Endothelial cell of umbilical vein (primary cell): ENCODE measurements at regions not wholly inside any gene's neighbourhood (a gene's known extent, or its start where the extent isn't known, plus 50 kb on each side); places are given as distances from the start of the nearest gene placed in this dataset.

ENCODE experiments used
- BruUV-seq: library from RNA; stranded (reverse); fragments of 400-500 nt; replicated peaks from 2 replicates; lab custom pipeline; 2021; lab: Mats Ljungman, UMichigan
- CTCF ChIA-PET: fragments of 300-600, 350-600 bp; sonication (Branson Sonifier 250); formaldehyde crosslinking; loops from one replicate; lab custom pipeline; 2021; ENCODE audit warnings: antibody characterized with exemption, inconsistent platforms; lab: Charles Lee
- POLR2A ChIA-PET: fragments of 300-600, 350-600 bp; sonication (Branson Sonifier 250); formaldehyde crosslinking; loops from one replicate; lab custom pipeline; 2021; ENCODE audit warnings: antibody characterized with exemption, inconsistent platforms; lab: Charles Lee
- DNase-seq: peaks from one replicate; pipeline ENCODE4 v3.0.0-alpha.2; 2011; ENCODE audit warnings: low read depth, low spot score
- FAIRE-seq: peaks from 2 replicates; lab custom pipeline; 2011; peaks lifted over from hg19 to GRCh38; lab: Jason Lieb, UNC
- H2AFZ ChIP-seq: 2 replicates; pipeline ENCODE4 v1.6.0; 2012; ENCODE audit warnings: low read depth, low read length, control low read depth, inconsistent platforms
- H3K27ac ChIP-seq: 2 replicates; pipeline ENCODE4 v1.5.1; 2011; ENCODE audit warnings: low read depth, mild to moderate bottlenecking, control low read depth, low read length, moderate library complexity; ENCODE audit not compliant: insufficient read depth
- H3K27me3 ChIP-seq, 2 experiments: 2 replicates each; pipeline versions ENCODE4 v1.6.0 to v1.6.1; 2011; ENCODE audit warnings: low read length in 2 of 2, mixed read lengths in 1 of 2; ENCODE audit not compliant: control insufficient read depth in 2 of 2, insufficient read depth in 2 of 2
- H3K36me3 ChIP-seq, 2 experiments: 2 replicates in 1 of 2; 3 replicates in 1 of 2; pipeline ENCODE4 v1.5.1; 2011; ENCODE audit warnings: low read length in 2 of 2, mild to moderate bottlenecking in 1 of 2, moderate library complexity in 1 of 2; ENCODE audit not compliant: control insufficient read depth in 2 of 2, insufficient read depth in 2 of 2; ENCODE audit errors: extremely low read depth in 1 of 2
- H3K4me1 ChIP-seq: 3 replicates; pipeline ENCODE4 v1.5.1; 2011; ENCODE audit warnings: mild to moderate bottlenecking, low read length; ENCODE audit not compliant: control insufficient read depth, insufficient read depth; ENCODE audit errors: extremely low read depth
- H3K4me2 ChIP-seq: 2 replicates; pipeline ENCODE4 v1.6.1; 2011; ENCODE audit warnings: low read length, control low read depth, mixed read lengths; ENCODE audit not compliant: insufficient read depth
- H3K4me3 ChIP-seq, 3 experiments: fragments of 200-600 bp in 1 of 3; sonication (generic), shearing (Covaris generic) in 1 of 3; replicated peaks in 1 of 3; 2 replicates each; pipeline ENCODE4 v1.5.1; 2011 to 2016; ENCODE audit warnings: control low read depth in 3 of 3, low read length in 3 of 3, mild to moderate bottlenecking in 2 of 3, inconsistent platforms in 1 of 3, low read depth in 1 of 3, moderate library complexity in 1 of 3; ENCODE audit not compliant: insufficient read depth in 1 of 3
- H3K79me2 ChIP-seq: 2 replicates; pipeline ENCODE4 v1.6.0; 2012; ENCODE audit warnings: low read length, inconsistent platforms; ENCODE audit not compliant: control insufficient read depth, insufficient read depth
- H3K9ac ChIP-seq: replicated peaks from 2 replicates; pipeline ENCODE3; 2011; ENCODE audit warnings: low read length, control low read depth; ENCODE audit not compliant: insufficient read depth; ENCODE audit errors: extremely low read depth
- H3K9me1 ChIP-seq: replicated peaks from 3 replicates; pipeline ENCODE4 v1.6.0; 2011; ENCODE audit warnings: mild to moderate bottlenecking, low read length; ENCODE audit not compliant: control insufficient read depth, insufficient read depth; ENCODE audit errors: extremely low read depth
- H3K9me3 ChIP-seq: replicated peaks from 2 replicates; pipeline ENCODE4 v1.5.1; 2012; ENCODE audit warnings: low read length, inconsistent platforms; ENCODE audit not compliant: control insufficient read depth, insufficient read depth
- H4K20me1 ChIP-seq: replicated peaks from 2 replicates; pipeline ENCODE3; 2011; ENCODE audit warnings: mild to moderate bottlenecking, low read length; ENCODE audit not compliant: control insufficient read depth, insufficient read depth; ENCODE audit errors: extremely low read depth
- CTCF ChIP-seq, 2 donors: IDR thresholded peaks; 1 replicate in 1 of 2; 2 replicates in 1 of 2; pipeline ENCODE4 v1.5.1; 2011; ENCODE audit warnings: low read length in 2 of 2, mild to moderate bottlenecking in 2 of 2, moderate library complexity in 2 of 2, control low read depth in 1 of 2, inconsistent platforms in 1 of 2, low read depth in 1 of 2; ENCODE audit not compliant: insufficient read depth in 1 of 2; ENCODE audit errors: extremely low read depth in 1 of 2
- EZH2 ChIP-seq: IDR thresholded peaks from 2 replicates; pipeline ENCODE4 v1.6.1; 2012; ENCODE audit warnings: borderline replicate concordance, low read depth, mild to moderate bottlenecking, moderate library complexity, low read length, inconsistent platforms; ENCODE audit not compliant: severe bottlenecking
- FOS ChIP-seq: IDR thresholded peaks from 2 replicates; pipeline ENCODE4 v1.6.1; 2011; ENCODE audit warnings: mild to moderate bottlenecking, low read length, moderate library complexity, borderline replicate concordance; ENCODE audit not compliant: insufficient read depth
- GATA2 ChIP-seq: IDR thresholded peaks from 2 replicates; pipeline ENCODE4 v1.7.0; 2011; ENCODE audit warnings: low read depth, mild to moderate bottlenecking, moderate library complexity, mixed read lengths, low read length; ENCODE audit not compliant: insufficient read length, insufficient read depth
- JUN ChIP-seq: IDR thresholded peaks from 2 replicates; pipeline ENCODE4 v1.6.1; 2011; ENCODE audit warnings: borderline replicate concordance, low read depth; ENCODE audit not compliant: insufficient read length, insufficient read depth
- MAX ChIP-seq: IDR thresholded peaks from 2 replicates; pipeline ENCODE4 v1.6.1; 2011; ENCODE audit not compliant: insufficient read depth, insufficient read length
- MYC ChIP-seq: IDR thresholded peaks from one replicate; pipeline ENCODE4 v1.6.1; 2011; ENCODE audit warnings: mild to moderate bottlenecking, low read depth, low read length
- POLR2A ChIP-seq: IDR thresholded peaks from 2 replicates; pipeline ENCODE4 v1.6.1; 2012; ENCODE audit warnings: low read depth, mild to moderate bottlenecking, control low read depth, low read length
- POLR2AphosphoS5 ChIP-seq: IDR thresholded peaks from 2 replicates; pipeline ENCODE4 v1.6.1; 2012; ENCODE audit warnings: low read depth, mild to moderate bottlenecking, control low read depth, low read length, moderate library complexity; ENCODE audit not compliant: insufficient read depth
- dilution Hi-C: fragments of 300-500 bp; cut with MboI; formaldehyde crosslinking; loops from one replicate; pipeline ENCODE4 v1.15.0; 2019; ENCODE audit warnings: low sequenced_read_pairs; ENCODE audit not compliant: extremely low pct_ligation_motif_present
- intact Hi-C: fragments of 100-400 bp; cut with micrococcal nuclease; formaldehyde crosslinking; loops from one replicate; pipeline ENCODE4 v1.10.0; 2022

DNA sequence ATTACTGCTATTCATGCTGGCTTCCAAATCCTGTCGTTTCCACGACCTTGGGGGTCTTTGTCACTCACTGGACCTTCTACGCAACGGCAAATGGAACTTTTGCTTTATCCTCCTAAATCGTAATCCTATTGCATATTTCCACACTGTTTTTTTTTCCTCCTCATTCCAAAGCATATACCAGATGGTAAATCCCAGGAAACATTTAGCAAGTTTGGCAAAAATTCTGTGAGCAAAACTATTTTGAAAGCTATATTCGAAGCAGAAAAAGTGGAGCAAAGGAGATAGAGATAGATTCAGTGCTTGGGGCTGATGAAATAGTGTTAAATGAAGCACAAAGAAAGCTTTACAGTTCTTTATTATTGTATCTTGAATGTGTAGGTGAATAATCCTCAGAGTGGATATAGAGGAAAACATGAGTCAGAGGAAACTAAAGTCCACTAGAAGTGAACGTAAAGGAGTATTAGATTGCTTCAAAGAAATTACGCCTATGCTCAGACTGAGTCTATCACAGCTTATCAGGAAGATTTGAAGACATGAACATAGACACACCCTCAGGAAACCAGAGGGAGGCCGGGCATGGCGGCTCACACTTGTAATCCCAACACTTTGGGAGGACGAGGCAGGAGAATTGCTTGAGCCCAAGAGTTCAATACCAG, 50.2 kb upstream of the FAM9A start:
- Histone ChIP-seq H3K9me1 (no peaks in the 10 kb centered on the region), H4K20me1 (no peaks in the 10 kb centered on the region), H3K4me3 (no peak overlapping the region), H3K9me3 (no peaks in the 10 kb centered on the region), H3K27ac (no peak overlapping the region), H3K79me2 (no peaks in the 10 kb centered on the region), H3K36me3 (no peaks in the 10 kb centered on the region), H3K9ac (no peak overlapping the region), H3K4me2 (no peak overlapping the region), H3K4me1 (no peaks in the 10 kb centered on the region), H3K27me3 (no peaks in the 10 kb centered on the region), H2AFZ (no peak overlapping the region)
- dilution Hi-C loops: no loop called here
- DNase-seq (no peak), FAIRE-seq (no peak)
- no TSS peak for BruUV-seq
- ChIA-PET CTCF (interaction anchor here (1.0 kb wide), 1 partner anchor 28 kb away, joined by 4 read pairs; no protein-coding TSS in a partner anchor), POLR2A (no interaction called here)
- intact Hi-C loops: no loop called here
- TF ChIP-seq JUN (no peak), MAX (no peak), CTCF (IDR thresholded peaks at IDR 0.05; ENCODE audit: extremely low read depth in 1 of 2, insufficient read depth in 1 of 2, low read depth in 1 of 2, low read length in 2 of 2) (no peak), POLR2A (no peak), POLR2AphosphoS5 (no peak), EZH2 (no peak), MYC (no peak), FOS (no peak), GATA2 (no peak)
